GM21390 (cell line): ENCODE measurements at regions not wholly inside any gene's neighbourhood (a gene's known extent, or its start where the extent isn't known, plus 50 kb on each side); places are given as distances from the start of the nearest gene placed in this dataset.

Experiments used
- ATAC-seq: cut with Tn5 transposase; IDR thresholded peaks from one replicate; pipeline ENCODE4 v1.9.1; 2021; ENCODE audit not compliant: unreplicated experiment

GRCh38 chr13:60797112-60797511, 400.1 kb downstream of the TDRD3 start:
- no peak for ATAC-seq

DNA sequence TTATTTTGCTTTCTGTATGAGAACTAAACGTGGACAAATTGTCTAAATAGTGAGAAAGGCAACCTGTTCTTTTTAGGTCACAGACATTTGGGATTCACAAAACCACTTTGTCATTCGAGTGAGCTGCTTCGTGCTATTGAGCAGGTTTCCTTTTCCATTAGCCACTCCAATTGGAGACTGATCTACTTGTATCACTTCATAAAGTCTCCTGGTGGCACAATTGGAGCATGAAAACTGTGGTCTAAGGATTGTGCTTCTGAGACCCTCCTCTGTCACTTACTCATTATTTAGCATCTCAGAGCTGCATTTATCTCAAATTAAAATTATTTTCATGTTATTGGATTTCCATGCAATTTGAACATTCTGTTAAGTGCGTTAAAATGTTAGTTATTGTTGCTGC, 397.7 kb downstream of the TDRD3 start:
- no peak for ATAC-seq

- ATAC-seq = no peak
Observed at GRCh38 chr13:60790620-60791019, 393.6 kb downstream of the TDRD3 start.

DNA sequence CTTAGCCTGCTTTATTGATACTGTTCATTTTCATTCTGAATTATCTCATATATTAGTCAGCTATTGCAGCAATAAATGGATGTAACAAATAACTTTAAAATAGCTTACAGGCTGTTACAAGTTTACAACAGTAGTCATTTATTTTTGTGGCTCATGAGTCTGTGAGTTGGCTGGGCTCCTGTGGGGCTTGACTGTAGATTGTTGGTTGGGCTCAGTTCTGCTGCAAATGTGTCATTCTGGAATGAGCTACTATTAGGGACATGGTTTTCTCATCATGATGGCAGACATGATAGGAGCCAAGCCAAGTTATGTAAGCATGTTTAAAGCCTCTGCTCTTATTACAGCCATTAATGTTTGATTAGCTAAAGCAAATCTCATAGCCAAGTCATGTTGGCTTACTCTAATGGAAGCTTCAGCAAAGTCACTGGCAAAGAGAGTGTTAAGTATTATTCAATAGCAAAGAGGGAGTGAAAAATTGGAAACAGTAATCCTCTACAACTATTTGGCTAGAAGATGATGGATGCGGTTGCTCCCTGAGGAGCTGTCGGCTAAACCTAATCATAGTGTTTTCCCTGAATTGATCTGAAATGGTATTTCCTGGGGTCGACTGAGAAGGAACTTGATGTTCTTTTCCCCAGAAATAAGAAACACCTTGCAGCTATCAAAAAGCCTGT, 391.3 kb downstream of the TDRD3 start:
- no peak for ATAC-seq

DNA sequence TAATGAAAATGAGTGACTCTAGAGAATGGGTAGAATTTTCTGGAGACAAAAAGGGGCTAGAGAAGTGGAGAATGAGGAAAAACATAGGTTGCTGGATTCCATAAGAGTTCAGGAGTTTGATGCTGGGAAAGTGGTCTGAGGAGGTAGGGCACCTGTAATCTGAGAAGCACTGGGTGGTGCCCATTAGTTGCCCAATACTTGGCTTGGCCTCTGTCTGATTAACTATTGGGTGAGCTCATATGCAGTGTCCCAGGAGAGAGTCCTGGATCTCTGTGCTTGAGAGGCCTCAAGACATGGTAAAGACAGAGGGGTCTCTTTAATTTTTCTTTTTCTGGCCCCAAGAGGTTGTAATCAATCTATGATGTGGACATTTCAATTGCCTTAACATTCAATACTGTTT, 390.1 kb downstream of the TDRD3 start:
- ATAC-seq = no peak

GRCh38 chr13:60772726-60773125, 375.7 kb downstream of the TDRD3 start:
- ATAC-seq = no peak

- ATAC-seq = no peak
Observed at GRCh38 chr13:60765700-60766411, 368.8 kb downstream of the TDRD3 start.

GRCh38 chr13:60759499-60759898, 362.5 kb downstream of the TDRD3 start:
- ATAC-seq = no peak

- ATAC-seq = no peak
Observed at GRCh38 chr13:60758637-60759036, 361.6 kb downstream of the TDRD3 start.

DNA sequence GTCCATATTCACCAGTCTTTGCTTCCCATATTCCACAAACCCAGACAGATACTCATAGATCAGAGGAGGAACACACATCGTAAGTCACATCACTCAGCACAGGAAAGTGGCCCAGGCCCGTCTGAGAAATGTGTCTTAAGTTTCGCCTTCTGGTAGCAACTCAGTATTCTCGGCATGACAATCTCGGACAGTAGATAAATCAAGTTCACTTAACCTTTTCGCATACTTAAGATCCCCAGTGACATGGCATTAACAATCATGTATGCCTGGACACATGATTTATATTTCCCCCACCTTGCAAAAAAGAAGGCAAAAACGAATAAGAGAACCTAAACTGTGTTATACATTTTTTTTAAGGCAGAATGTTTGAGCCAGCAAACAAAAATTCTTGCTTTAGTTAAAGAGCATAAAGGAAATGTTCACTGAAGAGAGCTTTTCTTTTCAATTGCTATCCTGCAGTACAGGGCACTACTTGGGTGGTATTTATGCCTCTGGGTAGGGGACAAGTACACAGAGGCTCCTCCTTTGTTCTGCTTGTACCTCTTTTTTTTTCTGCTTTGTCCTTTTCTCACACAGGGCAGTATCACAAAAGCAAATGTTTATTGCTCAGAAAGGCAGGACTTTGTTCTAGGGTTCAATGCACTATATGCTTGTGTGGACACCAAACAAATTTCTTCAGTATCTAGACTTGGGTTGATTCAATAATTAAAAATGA, 360.6 kb downstream of the TDRD3 start:
- no peak for ATAC-seq

- no peak for ATAC-seq
Observed at GRCh38 chr13:60756306-60756705, 359.3 kb downstream of the TDRD3 start.

GRCh38 chr13:60755380-60756163, 358.6 kb downstream of the TDRD3 start:
- ATAC-seq = no peak

DNA sequence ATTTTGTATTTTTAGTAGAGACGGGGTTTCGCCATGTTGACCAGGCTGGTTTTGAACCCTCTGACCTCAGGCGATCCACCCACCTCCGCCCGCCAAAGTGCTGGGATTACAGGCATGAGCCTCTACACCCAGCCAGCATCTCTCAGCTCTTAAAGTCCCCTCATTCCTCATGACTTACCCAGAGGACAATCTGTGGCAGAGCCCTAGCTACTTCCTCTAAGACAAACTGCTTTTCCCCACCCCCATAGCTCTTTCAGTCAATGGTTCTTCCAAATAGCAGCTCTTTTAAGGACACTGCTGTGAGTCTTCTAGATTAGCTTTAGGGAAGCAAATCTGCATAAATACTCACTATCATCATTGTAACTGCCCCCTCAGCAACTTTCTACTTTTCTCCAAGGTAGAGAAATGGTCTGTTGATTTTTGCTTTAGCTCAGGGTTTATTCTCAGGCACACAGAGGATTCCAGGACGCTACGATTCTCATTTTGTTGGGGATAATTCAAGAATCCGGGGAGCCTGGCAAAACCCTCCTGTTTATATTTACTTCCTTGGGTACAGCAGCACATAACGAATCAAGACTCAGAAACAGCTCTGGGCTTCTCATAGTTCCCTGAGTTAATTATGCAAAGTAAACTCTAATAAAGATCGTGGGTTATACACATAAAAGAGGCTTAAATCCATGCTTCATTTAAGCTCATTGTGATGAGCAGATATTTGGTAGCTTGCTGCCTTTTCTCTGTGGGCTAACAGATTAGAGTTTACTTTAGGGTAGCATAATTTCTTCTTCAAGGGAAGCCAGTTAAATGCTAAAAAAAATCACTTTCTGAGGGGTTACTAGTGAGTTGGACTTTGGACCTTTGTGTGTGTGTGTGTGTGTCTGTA, 357.4 kb downstream of the TDRD3 start:
- ATAC-seq = no peak

DNA sequence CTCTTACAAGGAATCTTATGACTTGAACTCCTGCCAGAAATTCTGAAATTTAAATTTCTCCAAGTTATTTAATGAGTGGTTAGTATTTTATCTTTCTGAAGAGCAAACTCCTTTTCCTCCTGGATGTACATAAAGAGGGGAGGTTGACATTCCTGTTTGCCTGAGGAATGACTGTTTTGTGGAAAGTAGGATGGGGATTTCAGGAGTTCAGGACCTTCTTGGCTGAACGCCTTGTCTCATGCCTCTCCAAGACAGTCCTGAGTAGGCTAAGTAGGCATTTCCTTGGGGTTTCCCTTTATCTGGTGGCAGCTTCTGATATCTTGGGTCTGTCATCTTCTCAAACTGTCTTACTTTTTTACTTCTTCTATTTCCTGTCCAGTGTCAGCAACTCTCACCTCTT, 356.6 kb downstream of the TDRD3 start:
- ATAC-seq = no peak

- ATAC-seq = no peak
Observed at GRCh38 chr13:60745343-60745742, 348.3 kb downstream of the TDRD3 start.

GRCh38 chr13:60733933-60734332, 336.9 kb downstream of the TDRD3 start:
- no peak for ATAC-seq

- no peak for ATAC-seq
Observed at GRCh38 chr13:60727140-60727539, 330.1 kb downstream of the TDRD3 start.

GRCh38 chr13:60721063-60721462, 324.0 kb downstream of the TDRD3 start:
- ATAC-seq = no peak

DNA sequence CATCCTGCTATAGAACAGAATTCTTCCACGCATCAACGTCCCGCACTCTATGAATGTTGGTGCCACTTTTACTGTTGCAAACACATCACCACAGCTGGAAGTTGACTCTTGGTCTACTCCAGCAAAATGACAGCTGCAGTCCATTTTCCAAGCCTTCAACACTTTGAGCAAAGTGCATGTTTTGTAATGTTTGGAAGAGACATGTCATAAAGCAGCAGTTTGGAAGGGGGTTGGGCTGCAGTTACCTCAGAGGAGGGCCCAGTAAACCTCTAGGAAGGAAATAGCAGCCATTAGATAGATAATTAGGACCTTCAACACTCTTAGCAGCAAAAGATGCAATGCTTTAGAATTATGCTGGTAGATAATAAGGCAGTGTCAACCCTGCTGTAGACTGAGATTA, 323.6 kb downstream of the TDRD3 start:
- ATAC-seq = no peak

DNA sequence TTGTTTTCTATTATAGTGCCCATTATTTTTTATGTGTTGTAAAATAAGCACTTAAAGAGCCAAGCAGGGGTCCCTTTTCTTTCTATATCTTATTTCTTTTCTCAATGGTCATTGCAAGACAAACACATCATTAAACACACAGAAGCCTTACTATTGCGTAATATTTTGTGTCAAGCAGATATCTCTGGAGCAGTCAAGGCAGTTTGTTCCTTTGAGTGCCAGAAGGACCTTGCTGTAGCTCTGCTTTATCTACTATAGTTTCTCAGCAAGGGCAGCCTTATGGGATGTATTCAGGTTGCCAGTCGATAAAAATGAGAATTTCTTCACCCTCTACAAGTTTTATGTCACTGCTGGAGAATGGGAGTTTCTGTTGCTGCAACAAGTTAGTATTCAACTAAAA, 319.3 kb downstream of the TDRD3 start:
- no peak for ATAC-seq
